GM12891 (cell line): ENCODE measurements at regions not wholly inside any gene's neighbourhood (a gene's known extent, or its start where the extent isn't known, plus 50 kb on each side); places are given as distances from the start of the nearest gene placed in this dataset.

Experiments used
- DNase-seq: peaks from one replicate; pipeline ENCODE4 v3.0.0; 2011; ENCODE audit warnings: low spot score; ENCODE audit not compliant: insufficient read length
- FAIRE-seq: peaks from 2 replicates; lab custom pipeline; 2011; peaks lifted over from hg19 to GRCh38; lab: Jason Lieb, UNC
- PAX5 ChIP-seq: IDR thresholded peaks from 2 replicates; pipeline ENCODE4 v1.6.1; 2011; ENCODE audit warnings: low read length, moderate library complexity, mild to moderate bottlenecking; ENCODE audit not compliant: insufficient read depth, severe bottlenecking
- POLR2A ChIP-seq: IDR thresholded peaks from 2 replicates; pipeline ENCODE4 v1.6.1; 2011; ENCODE audit warnings: low read depth, low read length, control low read depth
- POLR2AphosphoS5 ChIP-seq: IDR thresholded peaks from 2 replicates; pipeline ENCODE4 v1.6.1; 2011; ENCODE audit warnings: low read depth, low read length, control low read depth
- POU2F2 ChIP-seq: IDR thresholded peaks from 2 replicates; pipeline ENCODE4 v1.6.1; 2011; ENCODE audit warnings: low read depth, mild to moderate bottlenecking, control low read depth, low read length, moderate library complexity
- SPI1 ChIP-seq: IDR thresholded peaks from 2 replicates; pipeline ENCODE4 v1.6.1; 2011; ENCODE audit warnings: low read depth, low read length, control low read depth
- TAF1 ChIP-seq: IDR thresholded peaks from 2 replicates; pipeline ENCODE4 v1.6.1; 2011; ENCODE audit warnings: low read depth, low read length, control low read depth

GRCh38 chr5:3518576-3518975 is 77.1 kb upstream of the IRX1 start:
- FAIRE-seq (no peak), DNase-seq (no peak)
- no peak for TF ChIP-seq TAF1
- TF ChIP-seq POLR2A: no peak
- no peak for TF ChIP-seq PAX5

- DNase-seq: no peak
- TF ChIP-seq POU2F2 (no peak), PAX5 (no peak), SPI1 (no peak), TAF1 (no peak)
- FAIRE-seq: no peak
These were observed 77.6 kb upstream of the IRX1 start for GRCh38 chr5:3518051-3518450.

GRCh38 chr5:3517348-3517747 is 78.3 kb upstream of the IRX1 start:
- DNase-seq (no peak), FAIRE-seq (no peak)
- TF ChIP-seq POLR2AphosphoS5 (no peak), TAF1 (no peak), PAX5 (no peak)

GRCh38 chr5:3512361-3513095 is 83.1 kb upstream of the IRX1 start:
- FAIRE-seq (no peak), DNase-seq (no peak)
- no peak for TF ChIP-seq POLR2AphosphoS5
- TF ChIP-seq SPI1: no peak
- no peak for TF ChIP-seq POLR2A
- TF ChIP-seq PAX5: no peak
- no peak for TF ChIP-seq TAF1
- no peak for TF ChIP-seq POU2F2

- no peak for DNase-seq
- no peak for TF ChIP-seq POLR2A
- no peak for TF ChIP-seq SPI1
- TF ChIP-seq PAX5: no peak
- no peak for TF ChIP-seq POLR2AphosphoS5
- TF ChIP-seq TAF1: no peak
- no peak for TF ChIP-seq POU2F2
- no peak for FAIRE-seq
These were observed 83.7 kb upstream of the IRX1 start for GRCh38 chr5:3511934-3512333.

GRCh38 chr5:3511519-3511918 is 84.1 kb upstream of the IRX1 start:
- TF ChIP-seq POLR2AphosphoS5 (no peak), TAF1 (no peak), SPI1 (no peak), PAX5 (no peak), POU2F2 (no peak), POLR2A (no peak)
- FAIRE-seq: no peak
- DNase-seq: no peak

GRCh38 chr5:3510642-3511417 is 84.8 kb upstream of the IRX1 start:
- FAIRE-seq (no peak), DNase-seq (no peak)
- no peak for TF ChIP-seq PAX5
- no peak for TF ChIP-seq POLR2AphosphoS5
- TF ChIP-seq SPI1: no peak
- no peak for TF ChIP-seq POLR2A
- no peak for TF ChIP-seq POU2F2
- TF ChIP-seq TAF1: no peak

- FAIRE-seq (no peak), DNase-seq (no peak)
- TF ChIP-seq POU2F2: no peak
These were observed 86.3 kb upstream of the IRX1 start for GRCh38 chr5:3509290-3509689.

- FAIRE-seq (no peak), DNase-seq (no peak)
- TF ChIP-seq POLR2A (no peak), SPI1 (no peak), POU2F2 (no peak), TAF1 (no peak), POLR2AphosphoS5 (no peak), PAX5 (no peak)
These were observed 87.2 kb upstream of the IRX1 start for GRCh38 chr5:3508395-3508794.

- FAIRE-seq (no peak), DNase-seq (no peak)
- TF ChIP-seq POLR2AphosphoS5: no peak
- no peak for TF ChIP-seq PAX5
- TF ChIP-seq POLR2A: no peak
- TF ChIP-seq POU2F2: no peak
- no peak for TF ChIP-seq SPI1
- no peak for TF ChIP-seq TAF1
These were observed 104.6 kb upstream of the IRX1 start for GRCh38 chr5:3490957-3491507.
